ENCODE measurements at regions not wholly inside any gene's neighbourhood (a gene's known extent, or its start where the extent isn't known, plus 50 kb on each side); places are given as distances from the start of the nearest gene placed in this dataset.
"Not testable (repeated sequence)": the region's sequence is repeated elsewhere in the genome, so short reads cannot be mapped to it uniquely, and the experiment has no call there.

GRCh38 chr10:121324678-121325213 lies 273.5 kb downstream of the FGFR2 start:
- in situ Hi-C loops (cut with HindIII; ENCODE audit: low sequenced_read_pairs): no loop called here
- DNase-seq (ENCODE audit: low spot score): no peak

- in situ Hi-C loops (cut with HindIII; ENCODE audit: low sequenced_read_pairs): no loop called here
- DNase-seq (ENCODE audit: low spot score): no peak
Measured at GRCh38 chr10:121325490-121326231, 272.6 kb downstream of the FGFR2 start.

GRCh38 chr10:121326905-121327304 lies 271.3 kb downstream of the FGFR2 start:
- DNase-seq (ENCODE audit: low spot score): no peak
- in situ Hi-C loops (cut with HindIII; ENCODE audit: low sequenced_read_pairs): no loop called here

- in situ Hi-C loops (cut with HindIII; ENCODE audit: low sequenced_read_pairs): no loop called here
- no peak for DNase-seq (ENCODE audit: low spot score)
Measured at GRCh38 chr10:121327727-121328126, 270.5 kb downstream of the FGFR2 start.

DNA sequence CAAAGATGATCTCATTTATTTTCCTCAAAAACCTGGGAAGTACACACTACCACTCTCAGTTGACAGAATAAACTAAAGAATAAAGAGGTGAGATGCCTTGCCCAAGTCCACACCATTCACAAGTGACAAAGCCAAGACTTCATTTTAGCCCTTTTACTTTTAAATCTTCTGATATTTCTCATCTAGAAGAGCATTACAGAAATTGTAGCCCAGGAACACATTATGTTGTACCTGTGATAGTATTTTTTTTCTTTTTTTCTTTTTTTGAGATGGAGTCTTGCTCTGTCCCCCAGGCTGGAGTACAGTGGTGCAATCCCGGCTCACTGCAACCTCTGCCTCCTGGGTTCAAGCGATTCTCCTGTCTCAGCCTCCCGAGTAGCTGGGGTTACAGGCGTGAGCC lies 268.6 kb downstream of the FGFR2 start:
- in situ Hi-C loops (cut with HindIII; ENCODE audit: low sequenced_read_pairs); DNase-seq (ENCODE audit: low spot score): not testable (repeated sequence)

DNA sequence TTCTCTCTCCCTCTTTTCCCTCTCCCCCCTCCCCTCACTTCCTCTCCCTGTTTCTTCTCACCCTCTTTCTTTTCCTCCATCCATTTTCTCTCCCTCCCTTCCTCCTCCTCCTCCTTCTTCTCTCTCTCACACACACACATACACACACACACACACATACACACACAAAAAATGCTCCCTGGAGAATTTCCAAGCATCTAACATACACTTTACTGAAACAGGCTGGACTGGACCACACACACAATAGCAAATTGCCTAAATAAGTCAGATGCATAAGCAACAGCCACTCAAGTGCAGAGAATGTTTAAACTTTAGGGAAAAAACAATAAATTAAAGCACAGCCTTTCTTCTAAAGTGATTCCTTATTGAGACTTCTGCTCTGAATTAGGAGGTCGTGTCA lies 267.7 kb downstream of the FGFR2 start:
- in situ Hi-C loops (cut with HindIII; ENCODE audit: low sequenced_read_pairs): no loop called here
- DNase-seq (ENCODE audit: low spot score): no peak

DNA sequence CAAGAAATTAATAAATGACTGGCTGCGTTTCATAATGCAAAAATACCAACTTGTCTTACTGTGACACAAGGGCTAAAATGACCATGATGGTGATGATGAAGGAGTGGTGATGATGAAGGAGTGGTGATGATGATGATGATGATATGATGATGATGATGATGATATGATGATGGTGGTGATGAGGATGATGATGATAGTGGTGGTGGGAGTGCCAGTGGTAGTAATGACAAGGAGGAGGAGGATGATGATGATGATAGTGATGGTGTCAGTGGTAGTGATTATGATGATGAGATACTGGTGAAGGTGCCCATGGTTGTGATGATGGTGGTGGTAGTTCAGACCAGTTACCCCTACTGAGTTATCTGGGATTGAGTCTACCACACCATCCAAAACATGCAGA lies 265.9 kb downstream of the FGFR2 start:
- in situ Hi-C loops (cut with HindIII; ENCODE audit: low sequenced_read_pairs): no loop called here
- DNase-seq (ENCODE audit: low spot score): no peak

DNA sequence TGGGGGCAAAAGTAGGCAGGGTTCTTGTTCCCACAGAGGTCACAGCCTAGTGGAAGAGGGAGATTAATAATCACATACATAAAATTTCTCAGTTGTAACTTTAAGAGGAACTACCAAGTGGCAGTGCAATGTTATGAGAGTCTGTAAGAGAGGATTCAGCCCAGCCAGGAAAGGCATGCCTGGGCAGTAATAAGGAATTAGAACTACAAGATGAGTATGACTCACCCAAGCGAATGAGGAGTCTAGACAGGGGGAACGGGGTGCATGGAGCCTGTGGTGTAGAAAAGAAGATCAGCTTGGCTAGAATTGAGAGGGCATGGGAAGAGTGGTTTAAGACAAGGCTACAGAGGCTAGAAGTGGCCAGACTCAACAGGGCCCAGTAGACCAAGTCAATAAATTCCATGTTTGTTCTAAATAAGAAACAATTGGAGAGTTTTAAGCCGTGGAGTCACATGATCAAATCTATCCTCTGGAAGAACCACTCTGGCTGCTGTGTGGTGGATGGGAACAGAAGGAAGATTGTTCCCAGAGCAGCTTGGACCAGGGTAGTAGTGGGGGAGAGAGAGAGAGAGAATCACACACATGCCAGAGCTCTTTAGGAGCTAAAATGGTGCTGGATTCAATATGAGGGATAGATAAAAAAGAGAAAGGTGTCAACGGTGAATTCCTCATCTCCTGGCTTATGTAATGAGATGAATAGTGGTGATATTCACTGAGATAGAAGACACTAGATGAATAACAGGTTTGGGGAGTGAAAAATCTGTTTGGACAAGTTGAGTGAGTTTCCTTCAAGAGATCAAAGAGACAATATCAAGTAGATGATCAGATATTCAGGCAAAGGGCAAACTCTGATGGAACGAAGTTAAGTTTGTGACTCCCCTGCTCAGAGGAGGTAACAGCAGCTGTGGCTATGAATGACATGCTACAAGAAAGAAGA lies 265.1 kb downstream of the FGFR2 start:
- DNase-seq (ENCODE audit: low spot score): no peak
- in situ Hi-C loops (cut with HindIII; ENCODE audit: low sequenced_read_pairs): no loop called here

- DNase-seq (ENCODE audit: low spot score): no peak
- in situ Hi-C loops (cut with HindIII; ENCODE audit: low sequenced_read_pairs): no loop called here
Measured at GRCh38 chr10:121335386-121335925, 262.8 kb downstream of the FGFR2 start.

GRCh38 chr10:121337427-121337826 lies 260.8 kb downstream of the FGFR2 start:
- in situ Hi-C loops (cut with HindIII; ENCODE audit: low sequenced_read_pairs): no loop called here
- DNase-seq (ENCODE audit: low spot score): no peak

GRCh38 chr10:121338206-121338980 lies 259.9 kb downstream of the FGFR2 start:
- DNase-seq (ENCODE audit: low spot score): no peak
- in situ Hi-C loops (cut with HindIII; ENCODE audit: low sequenced_read_pairs): no loop called here

DNA sequence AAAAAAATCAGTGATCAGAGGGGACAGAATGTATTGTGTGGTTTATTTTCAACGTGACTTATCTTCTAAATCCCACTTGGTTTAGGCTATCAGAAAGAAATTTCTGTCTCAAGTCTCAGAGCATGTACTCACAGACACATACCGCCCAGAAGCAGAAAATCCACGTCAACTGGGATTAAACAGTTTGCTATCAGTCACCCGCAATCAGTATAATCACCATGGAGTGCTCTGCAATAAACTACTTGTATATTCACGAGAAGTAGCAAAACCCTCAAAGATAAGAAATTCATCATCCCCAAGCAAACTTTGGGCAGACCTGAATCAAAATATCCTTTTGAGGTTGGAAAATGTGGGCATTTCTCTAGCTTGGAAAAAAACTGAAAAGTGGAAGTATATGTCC lies 259.1 kb downstream of the FGFR2 start:
- no peak for DNase-seq (ENCODE audit: low spot score)
- in situ Hi-C loops (cut with HindIII; ENCODE audit: low sequenced_read_pairs): no loop called here

DNA sequence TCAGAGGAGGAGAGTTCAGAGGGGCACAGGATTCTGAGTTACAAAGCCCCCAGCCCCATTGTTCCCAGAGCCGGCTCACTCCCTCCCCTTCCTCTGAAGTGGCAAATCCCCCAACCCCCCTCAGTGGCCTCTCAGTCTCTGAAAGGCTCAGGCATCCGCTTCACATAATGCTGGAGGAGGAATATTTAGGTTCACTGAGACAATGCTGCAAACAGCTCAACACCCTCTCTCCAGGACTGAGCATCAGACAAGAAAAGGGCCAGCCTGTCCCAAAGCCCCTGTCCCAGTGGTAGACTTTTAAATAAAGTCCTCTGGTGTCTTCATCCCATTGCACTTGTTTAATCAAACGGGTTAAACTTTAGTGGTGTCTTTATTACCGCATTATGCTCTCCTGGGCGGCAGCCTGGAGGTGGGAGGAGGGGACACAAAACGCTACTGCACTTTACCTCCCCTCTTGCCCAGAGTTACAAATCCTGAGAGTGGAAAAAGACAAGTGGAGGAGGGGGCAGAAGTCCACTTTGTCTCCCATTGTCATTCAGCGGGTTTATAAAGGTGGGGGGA lies 257.9 kb downstream of the FGFR2 start:
- DNase-seq (ENCODE audit: low spot score): no peak
- in situ Hi-C loops (cut with HindIII; ENCODE audit: low sequenced_read_pairs): no loop called here

GRCh38 chr10:121351540-121351939 lies 246.7 kb downstream of the FGFR2 start:
- in situ Hi-C loops (cut with HindIII; ENCODE audit: low sequenced_read_pairs): no loop called here
- DNase-seq (ENCODE audit: low spot score): no peak

DNA sequence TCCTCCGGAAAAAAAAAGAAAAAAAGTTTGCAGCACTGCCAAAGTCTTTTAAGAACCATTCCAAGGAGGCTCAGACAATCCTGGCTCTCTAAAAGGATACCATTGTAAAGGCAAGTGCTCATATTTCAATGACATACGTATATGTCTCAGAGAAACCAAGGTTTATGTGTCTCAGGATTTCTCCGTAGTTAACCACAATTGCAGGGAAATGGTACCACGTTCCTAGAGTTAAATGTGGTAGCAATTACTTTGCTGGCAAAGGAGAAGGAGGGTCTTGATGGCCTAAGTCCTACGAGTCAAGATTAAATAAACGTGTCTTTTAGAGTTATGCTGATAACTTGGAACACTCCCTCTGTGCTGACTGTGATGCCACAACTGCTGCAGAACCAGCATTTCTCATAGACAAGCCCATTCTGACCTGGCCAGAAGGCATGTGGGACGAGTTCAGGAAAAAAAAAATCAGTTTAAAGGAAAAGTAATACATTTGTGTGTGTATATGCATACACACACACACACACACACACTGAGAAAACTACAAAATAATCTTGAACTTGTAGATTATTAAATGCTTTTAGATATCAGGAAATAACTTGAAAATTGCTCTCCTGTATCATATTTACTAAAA lies 245.9 kb downstream of the FGFR2 start:
- DNase-seq (ENCODE audit: low spot score): no peak

DNA sequence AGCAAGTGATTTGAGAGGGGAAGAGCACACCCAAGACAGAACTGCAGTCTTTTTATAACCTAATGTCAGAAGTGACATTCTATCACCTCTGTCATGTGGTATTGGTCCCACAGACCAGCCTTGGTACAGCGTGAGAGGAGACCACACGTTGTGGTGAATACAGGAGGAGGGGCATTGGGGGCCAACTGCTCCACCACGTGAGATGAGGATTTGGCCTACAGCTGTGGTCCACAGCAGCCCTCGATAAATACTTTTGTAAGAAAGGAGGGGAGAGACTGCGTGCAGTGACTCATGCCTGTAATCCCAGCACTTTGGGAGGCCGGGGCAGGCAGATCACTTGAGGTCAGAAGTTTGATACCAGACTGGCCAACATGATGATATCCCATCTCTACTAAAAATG lies 243.1 kb downstream of the FGFR2 start:
- no peak for DNase-seq (ENCODE audit: low spot score)
- in situ Hi-C loops (cut with HindIII; ENCODE audit: low sequenced_read_pairs): no loop called here

More for the DNA sequence above, 245.9 kb downstream of the FGFR2 start:
- in situ Hi-C loops (cut with HindIII; ENCODE audit: low sequenced_read_pairs): no loop called here

DNA sequence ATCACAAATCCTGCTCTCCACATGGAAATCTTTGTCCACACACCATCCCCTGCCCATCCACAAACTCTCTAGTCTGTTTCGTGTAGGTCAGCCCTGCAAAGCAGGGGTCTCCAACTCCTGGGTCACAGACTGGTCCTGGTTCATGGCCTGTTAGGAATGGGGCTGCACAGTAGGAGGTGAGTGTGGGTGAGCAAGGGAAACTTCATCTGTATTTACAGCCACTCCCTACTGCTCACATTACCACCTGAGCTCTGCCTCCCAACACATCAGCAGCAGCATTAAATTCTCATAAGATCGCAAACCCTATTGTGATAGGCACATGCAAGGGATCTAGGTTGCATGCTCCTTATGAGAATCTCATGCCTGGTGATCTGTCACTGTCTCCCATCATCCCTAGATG lies 242.1 kb downstream of the FGFR2 start:
- DNase-seq (ENCODE audit: low spot score): no peak
- in situ Hi-C loops (cut with HindIII; ENCODE audit: low sequenced_read_pairs): no loop called here

- DNase-seq (ENCODE audit: low spot score): no peak
- in situ Hi-C loops (cut with HindIII; ENCODE audit: low sequenced_read_pairs): no loop called here
Measured at GRCh38 chr10:121357401-121357800, 240.8 kb downstream of the FGFR2 start.
